ENCODE measurements at regions not wholly inside any gene's neighbourhood (a gene's known extent, or its start where the extent isn't known, plus 50 kb on each side); places are given as distances from the start of the nearest gene placed in this dataset.

GRCh38 chr1:82919837-82920236, 1079.1 kb downstream of the TTLL7 start (continued):
- no peak for TF ChIP-seq MLX (CRISPR knock-in tag; IDR thresholded peaks at IDR 0.05)

GRCh38 chr1:82907313-82907712, 1091.6 kb downstream of the TTLL7 start:
- no peak for TF ChIP-seq FOXP4 (CRISPR knock-in tag; IDR thresholded peaks at IDR 0.05)
- no peak for TF ChIP-seq SP1 (CRISPR knock-in tag; conservative IDR thresholded peaks at IDR 0.05)
- no peak for TF ChIP-seq ZNF232 (CRISPR knock-in tag; IDR thresholded peaks at IDR 0.05)
- no peak for TF ChIP-seq CREM (CRISPR knock-in tag; IDR thresholded peaks at IDR 0.05)
- TF ChIP-seq STAT6 (CRISPR knock-in tag; conservative IDR thresholded peaks at IDR 0.05; ENCODE audit: low read depth), result no peak
- TF ChIP-seq TP53 (CRISPR knock-in tag; IDR thresholded peaks at IDR 0.05), result no peak
- TF ChIP-seq TEAD1 (CRISPR knock-in tag; IDR thresholded peaks at IDR 0.05), result no peak
- no peak for TF ChIP-seq PREB (CRISPR knock-in tag; IDR thresholded peaks at IDR 0.05; ENCODE audit: borderline replicate concordance)
- no peak for TF ChIP-seq GRHL2 (CRISPR knock-in tag; IDR thresholded peaks at IDR 0.05; ENCODE audit: insufficient replicate concordance, severe bottlenecking)
- TF ChIP-seq ELF4 (CRISPR knock-in tag; IDR thresholded peaks at IDR 0.05; ENCODE audit: low read depth), result no peak
- no peak for TF ChIP-seq TEAD4 (CRISPR knock-in tag; IDR thresholded peaks at IDR 0.05)
- no peak for TF ChIP-seq OVOL2 (CRISPR knock-in tag; IDR thresholded peaks at IDR 0.05; ENCODE audit: borderline replicate concordance)
- TF ChIP-seq ZNF532 (CRISPR knock-in tag; IDR thresholded peaks at IDR 0.05; ENCODE audit: borderline replicate concordance), result no peak
- no peak for TF ChIP-seq USF2 (CRISPR knock-in tag; IDR thresholded peaks at IDR 0.05)
- TF ChIP-seq E2F1 (CRISPR knock-in tag; IDR thresholded peaks at IDR 0.05), result no peak
- no peak for TF ChIP-seq NFE2L1 (CRISPR knock-in tag; IDR thresholded peaks at IDR 0.05)
- no peak for TF ChIP-seq ZNF396 (CRISPR knock-in tag; IDR thresholded peaks at IDR 0.05; ENCODE audit: borderline replicate concordance)
- CTCF ChIA-PET, result no interaction called here
- POLR2A ChIA-PET, result no interaction called here
- Mint-ChIP-seq H3K27ac (no peak overlapping the region), H3K4me1 (no peaks in the 10 kb centered on the region), H3K4me3 (no peak overlapping the region), H3K9me3 (no peaks in the 10 kb centered on the region), H3K27me3 (ENCODE audit: low read depth) (no peaks in the 10 kb centered on the region), H3K36me3 (no peaks in the 10 kb centered on the region)
- ATAC-seq (no peak), DNase-seq (ENCODE audit: low spot score) (no peak)
